Mesendoderm (in vitro differentiated cells): ENCODE measurements at regions not wholly inside any gene's neighbourhood (a gene's known extent, or its start where the extent isn't known, plus 50 kb on each side); places are given as distances from the start of the nearest gene placed in this dataset.
"Not testable (repeated sequence)": the region's sequence is repeated elsewhere in the genome, so short reads cannot be mapped to it uniquely, and the experiment has no call there.

Experiments
- DNase-seq: peaks from one replicate; pipeline ENCODE4 v3.0.0; 2013
- H2AK5ac ChIP-seq: 2 replicates; pipeline ENCODE4 v1.6.1; 2013; ENCODE audit warnings: low read length, inconsistent platforms
- H2BK120ac ChIP-seq: 2 replicates; pipeline ENCODE4 v1.6.1; 2013; ENCODE audit warnings: low read depth, mild to moderate bottlenecking, low read length, moderate library complexity, mixed read lengths
- H2BK15ac ChIP-seq: replicated peaks from 2 replicates; pipeline ENCODE4 v1.6.1; 2013; ENCODE audit warnings: low read depth, mild to moderate bottlenecking, moderate library complexity
- H2BK5ac ChIP-seq: 2 replicates; pipeline ENCODE4 v1.6.1; 2013; ENCODE audit warnings: low read length, inconsistent platforms
- H3K18ac ChIP-seq: 2 replicates; pipeline ENCODE4 v1.6.1; 2013; ENCODE audit warnings: mild to moderate bottlenecking, low read length, mixed read lengths
- H3K23ac ChIP-seq: one replicate; pipeline ENCODE4 v1.6.1; 2013; ENCODE audit warnings: low read length
- H3K27ac ChIP-seq: 2 replicates; pipeline ENCODE4 v1.5.1; 2013; ENCODE audit warnings: low read depth, mild to moderate bottlenecking, inconsistent platforms, low read length, moderate library complexity
- H3K27me3 ChIP-seq: 2 replicates; pipeline ENCODE4 v1.6.1; 2013; ENCODE audit warnings: low read length, control low read depth, mild to moderate bottlenecking, inconsistent platforms; ENCODE audit not compliant: insufficient read depth, poor library complexity
- H3K36me3 ChIP-seq: 2 replicates; pipeline ENCODE4 v1.6.1; 2013; ENCODE audit warnings: low read length, inconsistent platforms; ENCODE audit not compliant: control insufficient read depth, insufficient read depth
- H3K4ac ChIP-seq: one replicate; pipeline ENCODE4 v1.6.1; 2013; ENCODE audit warnings: low read depth, mild to moderate bottlenecking, low read length, moderate library complexity
- H3K4me1 ChIP-seq: 2 replicates; pipeline ENCODE4 v1.6.1; 2013; ENCODE audit warnings: low read depth, low read length, inconsistent platforms; ENCODE audit not compliant: control insufficient read depth
- H3K4me2 ChIP-seq: 2 replicates; pipeline ENCODE4 v1.6.1; 2013; ENCODE audit warnings: low read length
- H3K4me3 ChIP-seq: 2 replicates; pipeline ENCODE4 v1.5.1; 2013; ENCODE audit warnings: mild to moderate bottlenecking, low read length
- H3K56ac ChIP-seq: one replicate; pipeline ENCODE4 v1.6.1; 2013; ENCODE audit warnings: low read length
- H3K79me1 ChIP-seq: 2 replicates; pipeline ENCODE4 v1.6.1; 2013; ENCODE audit warnings: low read length, inconsistent platforms
- H3K79me2 ChIP-seq: 2 replicates; pipeline ENCODE4 v1.6.1; 2013; ENCODE audit warnings: mild to moderate bottlenecking, low read length; ENCODE audit not compliant: control insufficient read depth, insufficient read depth
- H3K9ac ChIP-seq: 2 replicates; pipeline ENCODE4 v1.6.1; 2013; ENCODE audit warnings: low read length, inconsistent platforms
- H4K5ac ChIP-seq: one replicate; pipeline ENCODE4 v1.6.1; 2013; ENCODE audit warnings: low read length
- H4K8ac ChIP-seq: one replicate; pipeline ENCODE4 v1.6.1; 2013; ENCODE audit warnings: low read depth, mild to moderate bottlenecking, control low read depth, low read length, moderate library complexity
- WGBS: extraction: QIAGEN DNeasy Blood & Tissue Kit; methylation state at CpG from one replicate; pipeline ENCODE4 v1.1.7; 2013; ENCODE audit warnings: low lambda C conversion rate, missing lambda C conversion rate; ENCODE audit not compliant: insufficient coverage; ENCODE audit errors: extremely low coverage; 5-methylcytosine and 5-hydroxymethylcytosine counted together

- Histone ChIP-seq H2AK5ac (no peak overlapping the region), H3K18ac (no peak overlapping the region), H3K4me1 (no peaks in the 10 kb centered on the region), H2BK120ac (no peak overlapping the region), H2BK5ac (no peak overlapping the region), H4K5ac (no peak overlapping the region), H2BK15ac (no peak overlapping the region), H3K79me2 (no peaks in the 10 kb centered on the region), H3K23ac (no peak overlapping the region), H3K27ac (no peak overlapping the region), H3K4me2 (no peak overlapping the region), H3K27me3 (no peaks in the 10 kb centered on the region), H4K8ac (no peak overlapping the region), H3K9ac (no peak overlapping the region), H3K36me3 (no peaks in the 10 kb centered on the region), H3K4me3 (no peak overlapping the region), H3K56ac (no peak overlapping the region), H3K4ac (no peak overlapping the region), H3K79me1 (no peaks in the 10 kb centered on the region)
- DNase-seq, result no peak
- WGBS, result no CpG with 5 or more reads among the region's 3 CpGs
Measured at GRCh38 chr9:97188545-97188944, 118.9 kb upstream of the CCDC180 start.

- not testable (repeated sequence) for DNase-seq, H3K4me2 ChIP-seq, H3K36me3 ChIP-seq, H3K4me1 ChIP-seq, H3K18ac ChIP-seq, H3K27me3 ChIP-seq, H2BK5ac ChIP-seq, H3K4me3 ChIP-seq, H3K79me2 ChIP-seq, H2AK5ac ChIP-seq, H3K27ac ChIP-seq, H2BK120ac ChIP-seq, H3K79me1 ChIP-seq, H4K5ac ChIP-seq, H3K23ac ChIP-seq, H2BK15ac ChIP-seq, H3K4ac ChIP-seq, H4K8ac ChIP-seq, H3K56ac ChIP-seq, H3K9ac ChIP-seq
- WGBS, result no CpG with 5 or more reads among the region's 1 CpG
Measured at GRCh38 chr9:97187706-97188105, 119.8 kb upstream of the CCDC180 start.

- H2AK5ac ChIP-seq, result no peak overlapping the region
- no peak overlapping the region for H2BK120ac ChIP-seq
- no CpG with 5 or more reads among the region's 1 CpG for WGBS
- H3K4me1 ChIP-seq, result no peaks in the 10 kb centered on the region
- H3K4me3 ChIP-seq, result no peak overlapping the region
- H3K56ac ChIP-seq, result no peak overlapping the region
- H3K79me2 ChIP-seq, result no peaks in the 10 kb centered on the region
- no peak overlapping the region for H3K9ac ChIP-seq
- no peak overlapping the region for H2BK15ac ChIP-seq
- H3K23ac ChIP-seq, result no peak overlapping the region
- H3K27ac ChIP-seq, result no peak overlapping the region
- no peak overlapping the region for H4K8ac ChIP-seq
- H3K79me1 ChIP-seq, result no peaks in the 10 kb centered on the region
- no peak overlapping the region for H3K4ac ChIP-seq
- DNase-seq, result no peak
- H2BK5ac ChIP-seq, result no peak overlapping the region
- no peak overlapping the region for H3K18ac ChIP-seq
- no peaks in the 10 kb centered on the region for H3K36me3 ChIP-seq
- H4K5ac ChIP-seq, result no peak overlapping the region
- H3K4me2 ChIP-seq, result no peak overlapping the region
- H3K27me3 ChIP-seq, result no peaks in the 10 kb centered on the region
Measured at GRCh38 chr9:97186493-97186892, 121.0 kb upstream of the CCDC180 start.

GRCh38 chr9:97182532-97182931 is 124.9 kb upstream of the CCDC180 start:
- H4K8ac ChIP-seq, H2AK5ac ChIP-seq, H2BK15ac ChIP-seq, H3K23ac ChIP-seq, H3K4me1 ChIP-seq, H3K56ac ChIP-seq, H2BK5ac ChIP-seq, H3K4me2 ChIP-seq, H3K27me3 ChIP-seq, H3K18ac ChIP-seq, H3K79me2 ChIP-seq, H3K79me1 ChIP-seq, H3K4ac ChIP-seq, H3K27ac ChIP-seq, H3K4me3 ChIP-seq, H4K5ac ChIP-seq, H3K9ac ChIP-seq, H3K36me3 ChIP-seq, H2BK120ac ChIP-seq: not testable (repeated sequence)
- DNase-seq, result peak; percentile 1
- WGBS, result no CpG with 5 or more reads among the region's 2 CpGs

GRCh38 chr9:97179616-97180015 is 127.8 kb upstream of the CCDC180 start:
- Histone ChIP-seq H3K4me3 (no peak overlapping the region), H3K4me1 (no peaks in the 10 kb centered on the region), H3K79me1 (no peaks in the 10 kb centered on the region), H3K4ac (no peak overlapping the region), H3K4me2 (no peak overlapping the region), H3K56ac (no peak overlapping the region), H2BK120ac (no peak overlapping the region), H2BK5ac (no peak overlapping the region), H2AK5ac (no peak overlapping the region), H4K5ac (no peak overlapping the region), H3K23ac (no peak overlapping the region), H3K27ac (no peak overlapping the region), H3K79me2 (no peaks in the 10 kb centered on the region), H3K18ac (no peak overlapping the region), H2BK15ac (no peak overlapping the region), H4K8ac (no peak overlapping the region), H3K36me3 (no peaks in the 10 kb centered on the region), H3K9ac (no peak overlapping the region), H3K27me3 (no peaks in the 10 kb centered on the region)
- no peak for DNase-seq

GRCh38 chr9:97176206-97176605 is 131.3 kb upstream of the CCDC180 start:
- Histone ChIP-seq H3K4me1 (no peaks in the 10 kb centered on the region), H2BK5ac (no peak overlapping the region)
- WGBS, result no CpG with 5 or more reads among the region's 5 CpGs

More at GRCh38 chr9:97176206-97176605, 131.3 kb upstream of the CCDC180 start:
- no peak overlapping the region for H3K27ac ChIP-seq
- H2BK120ac ChIP-seq, result no peak overlapping the region
- H3K79me1 ChIP-seq, result no peaks in the 10 kb centered on the region
- no peaks in the 10 kb centered on the region for H3K36me3 ChIP-seq
- H3K9ac ChIP-seq, result no peak overlapping the region
- no peak overlapping the region for H3K4me2 ChIP-seq
- DNase-seq, result no peak
- no peak overlapping the region for H3K18ac ChIP-seq
- H3K23ac ChIP-seq, result no peak overlapping the region
- no peaks in the 10 kb centered on the region for H3K27me3 ChIP-seq
- no peaks in the 10 kb centered on the region for H3K79me2 ChIP-seq
- no peak overlapping the region for H4K8ac ChIP-seq
- H2BK15ac ChIP-seq, result no peak overlapping the region
- H3K56ac ChIP-seq, result no peak overlapping the region
- H4K5ac ChIP-seq, result no peak overlapping the region
- no peak overlapping the region for H2AK5ac ChIP-seq
- H3K4me3 ChIP-seq, result no peak overlapping the region
- H3K4ac ChIP-seq, result no peak overlapping the region
